Fibroblast of pulmonary artery (primary cell): ENCODE measurements at regions not wholly inside any gene's neighbourhood (a gene's known extent, or its start where the extent isn't known, plus 50 kb on each side); places are given as distances from the start of the nearest gene placed in this dataset.
A peak's percentile ranks its signal among the peaks of the same experiment; 100 is the strongest.

Experiments used
- DNase-seq: peaks from one replicate; pipeline ENCODE4 v3.0.0-alpha.2; 2010; ENCODE audit warnings: low read depth
- H3K4me3 ChIP-seq: replicated peaks from 2 replicates; pipeline ENCODE4 v1.5.1; 2011; ENCODE audit warnings: low read depth, mild to moderate bottlenecking, control low read depth, low read length, moderate library complexity
- CTCF ChIP-seq: IDR thresholded peaks from 2 replicates; pipeline ENCODE4 v1.5.1; 2011; ENCODE audit warnings: mild to moderate bottlenecking, control low read depth, low read length, inconsistent platforms; ENCODE audit errors: missing control alignments

GRCh38 chr10:63077800-63078199 is 55.3 kb upstream of the NRBF2 start:
- H3K4me3 ChIP-seq: no peak overlapping the region
- DNase-seq: no peak
- no peak for TF ChIP-seq CTCF

GRCh38 chr10:63072951-63073350 is 60.2 kb upstream of the NRBF2 start:
- no peak overlapping the region for H3K4me3 ChIP-seq
- DNase-seq: no peak
- TF ChIP-seq CTCF: no peak

- TF ChIP-seq CTCF: no peak
- DNase-seq: no peak
- no peak overlapping the region for H3K4me3 ChIP-seq
Observed at GRCh38 chr10:63071145-63071544, 62.0 kb upstream of the NRBF2 start.

GRCh38 chr10:63069318-63069717 is 63.8 kb upstream of the NRBF2 start:
- no peak for TF ChIP-seq CTCF
- no peak overlapping the region for H3K4me3 ChIP-seq

GRCh38 chr10:63068246-63068645 is 64.9 kb upstream of the NRBF2 start:
- no peak for TF ChIP-seq CTCF
- no peak overlapping the region for H3K4me3 ChIP-seq
- peak; percentile 69 for DNase-seq

More at GRCh38 chr10:63069318-63069717, 63.8 kb upstream of the NRBF2 start:
- DNase-seq: no peak

- no peak for TF ChIP-seq CTCF
- no peak for DNase-seq
- H3K4me3 ChIP-seq: no peak overlapping the region
Observed at GRCh38 chr10:63066606-63067005, 66.5 kb upstream of the NRBF2 start.

- no peak for TF ChIP-seq CTCF
- no peak overlapping the region for H3K4me3 ChIP-seq
- peak; percentile 92 for DNase-seq
Observed at GRCh38 chr10:63064706-63065105, 68.4 kb upstream of the NRBF2 start.
